ENCODE measurements at regions not wholly inside any gene's neighbourhood (a gene's known extent, or its start where the extent isn't known, plus 50 kb on each side); places are given as distances from the start of the nearest gene placed in this dataset.

- no peak for DNase-seq (ENCODE audit: low spot score)
Observed at GRCh38 chr4:26071688-26072087, 157.7 kb downstream of the SMIM20 start.

DNA sequence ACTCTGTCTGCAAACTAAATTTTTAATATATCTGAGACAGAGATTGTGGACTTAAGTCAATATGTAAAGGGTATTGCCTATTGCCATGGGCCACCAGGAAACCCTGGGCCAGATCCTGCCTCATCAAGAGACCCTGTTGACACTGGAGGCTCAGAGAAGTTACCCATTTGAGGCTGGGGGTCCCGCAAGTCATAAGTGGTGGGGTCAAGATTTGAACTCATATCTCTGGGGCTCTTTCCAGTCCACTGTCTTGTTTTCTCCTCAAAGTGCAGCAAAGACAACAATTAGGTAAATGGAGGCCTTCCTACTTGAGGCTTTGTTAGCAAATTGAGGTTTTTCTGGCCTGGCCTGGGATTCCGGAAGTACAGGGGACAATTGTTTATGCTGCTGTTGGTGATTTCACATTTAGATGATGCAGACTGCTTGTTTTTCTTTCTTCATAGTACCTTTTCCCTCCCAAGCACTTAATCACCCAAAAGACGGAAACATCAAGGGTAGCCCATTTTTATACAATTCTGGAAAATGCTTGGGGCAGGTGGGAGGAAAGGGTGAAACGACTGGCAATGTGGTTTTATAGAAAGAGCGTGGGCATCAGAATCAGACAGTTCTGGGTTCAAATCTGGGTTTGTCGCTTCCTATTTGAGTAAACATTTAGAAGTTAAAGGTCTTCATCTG is 160.0 kb downstream of the SMIM20 start:
- no peak for DNase-seq (ENCODE audit: low spot score)

DNA sequence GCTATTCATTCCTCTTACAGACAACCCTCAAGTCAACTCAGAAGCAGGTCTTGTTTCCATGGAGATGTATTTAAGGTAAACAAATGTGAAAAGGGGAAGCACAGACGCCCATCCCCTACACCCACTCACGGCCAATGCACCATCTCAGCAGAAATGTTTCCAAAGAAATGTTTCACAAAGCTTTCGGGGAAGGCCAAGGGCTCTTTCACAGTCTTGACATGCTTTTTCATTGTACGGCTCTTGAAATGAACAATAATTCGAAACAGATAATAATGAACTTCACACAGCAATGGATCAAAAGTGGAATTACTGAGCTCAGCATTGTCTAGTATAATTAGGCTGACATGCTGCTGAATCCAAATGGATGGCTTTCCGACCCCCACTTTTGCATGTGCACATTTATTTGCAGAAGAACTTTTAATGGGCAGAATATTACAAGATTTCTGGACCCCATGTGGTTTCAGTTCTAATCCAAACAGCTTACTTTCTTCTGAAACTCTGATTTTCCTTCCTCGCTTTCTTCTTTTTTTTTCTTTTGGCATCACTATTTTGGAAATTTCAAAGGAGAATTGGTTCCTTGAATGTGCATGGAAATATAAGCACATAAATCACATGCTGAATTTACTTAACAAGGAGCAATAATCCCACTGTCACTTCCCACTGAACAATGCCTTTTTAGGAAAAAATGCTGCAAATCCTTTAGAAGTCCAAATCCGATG is 160.9 kb downstream of the SMIM20 start:
- DNase-seq (ENCODE audit: low spot score) = no peak

- DNase-seq (ENCODE audit: low spot score) = no peak
Observed at GRCh38 chr4:26075583-26075982, 161.6 kb downstream of the SMIM20 start.

- peak; percentile 68 for DNase-seq (ENCODE audit: low spot score)
Observed at GRCh38 chr4:26076000-26076587, 162.1 kb downstream of the SMIM20 start.

DNA sequence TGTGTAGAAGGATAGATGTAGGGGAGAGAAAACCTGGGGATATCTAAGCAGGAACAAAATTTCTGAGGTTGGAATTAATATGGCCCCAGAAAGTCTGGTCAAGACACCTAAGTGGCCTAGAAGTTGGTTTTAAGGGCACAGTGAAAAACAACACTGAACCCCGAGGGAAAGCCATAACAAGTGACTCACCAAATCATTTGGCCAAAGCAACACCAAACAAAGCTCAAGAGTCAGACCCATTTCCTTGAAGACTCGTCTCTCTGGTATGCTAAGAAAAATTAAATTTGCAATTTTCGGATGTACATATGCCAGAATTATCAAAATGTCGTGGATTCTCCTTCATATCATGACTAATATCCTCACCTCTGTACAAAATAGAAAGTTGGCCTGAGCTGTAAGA is 162.9 kb downstream of the SMIM20 start:
- peak; percentile 64 for DNase-seq (ENCODE audit: low spot score)

DNA sequence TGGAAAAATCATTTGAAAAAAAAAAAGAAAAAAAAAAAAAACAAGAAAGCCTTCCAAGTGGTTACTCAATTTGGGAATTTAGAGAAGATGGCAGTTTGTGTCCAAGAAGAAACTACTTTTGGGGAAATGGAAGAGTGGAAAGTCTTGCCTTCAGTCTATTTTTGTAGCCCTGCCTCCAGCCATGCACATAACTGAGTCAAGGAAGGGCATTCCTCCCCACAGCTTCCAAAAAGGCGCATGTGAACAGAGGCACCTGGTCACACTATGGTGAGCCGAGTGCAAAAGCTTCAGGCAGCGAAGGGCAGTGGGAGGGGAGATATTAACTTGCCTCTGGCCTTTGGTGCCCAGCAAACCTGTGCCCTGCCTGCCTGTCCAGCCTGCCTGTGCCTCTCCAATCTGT is 163.7 kb downstream of the SMIM20 start:
- no peak for DNase-seq (ENCODE audit: low spot score)

DNA sequence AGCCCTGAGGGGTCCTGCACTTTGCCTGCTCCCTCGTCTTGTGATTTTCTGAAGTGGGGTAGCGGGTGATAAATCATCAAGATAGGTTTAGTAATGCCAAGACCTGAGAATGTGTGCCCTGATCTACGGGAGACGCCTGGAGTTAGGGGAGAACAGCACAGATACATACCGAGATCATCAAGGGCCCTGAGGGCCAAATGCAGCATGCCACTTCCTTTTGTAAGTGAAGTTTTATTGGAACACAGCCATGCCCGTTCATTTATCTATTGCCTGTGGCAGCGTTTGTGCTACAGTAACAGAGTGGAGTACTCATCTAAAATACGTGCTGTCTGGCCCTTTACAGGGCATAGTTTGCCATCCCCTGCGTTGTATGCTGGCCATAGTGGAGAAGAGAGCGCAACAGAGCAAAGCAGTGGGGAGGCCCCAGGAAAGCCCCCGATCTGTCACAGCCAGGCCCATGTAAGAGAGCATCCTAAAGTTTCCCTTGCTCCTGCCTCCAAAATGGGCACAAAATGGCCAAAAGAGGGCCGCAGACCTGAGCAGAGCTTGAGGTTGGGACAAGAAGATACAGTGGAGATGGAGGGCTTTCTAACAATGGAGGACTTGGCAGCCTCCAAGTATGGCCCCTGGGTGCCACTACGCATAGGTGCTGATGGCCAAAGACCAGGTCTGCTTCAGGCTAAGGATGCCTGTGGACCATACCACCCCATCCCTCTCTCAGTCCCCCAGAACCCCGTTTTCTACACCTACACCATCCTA is 167.0 kb downstream of the SMIM20 start:
- no peak for DNase-seq (ENCODE audit: low spot score)

- peak; percentile 63 for DNase-seq (ENCODE audit: low spot score)
Observed at GRCh38 chr4:26081795-26082498, 167.9 kb downstream of the SMIM20 start.

GRCh38 chr4:26082565-26082964 is 168.5 kb downstream of the SMIM20 start:
- DNase-seq (ENCODE audit: low spot score) = no peak

GRCh38 chr4:26083987-26084386 is 170.0 kb downstream of the SMIM20 start:
- DNase-seq (ENCODE audit: low spot score) = peak; percentile 89

DNA sequence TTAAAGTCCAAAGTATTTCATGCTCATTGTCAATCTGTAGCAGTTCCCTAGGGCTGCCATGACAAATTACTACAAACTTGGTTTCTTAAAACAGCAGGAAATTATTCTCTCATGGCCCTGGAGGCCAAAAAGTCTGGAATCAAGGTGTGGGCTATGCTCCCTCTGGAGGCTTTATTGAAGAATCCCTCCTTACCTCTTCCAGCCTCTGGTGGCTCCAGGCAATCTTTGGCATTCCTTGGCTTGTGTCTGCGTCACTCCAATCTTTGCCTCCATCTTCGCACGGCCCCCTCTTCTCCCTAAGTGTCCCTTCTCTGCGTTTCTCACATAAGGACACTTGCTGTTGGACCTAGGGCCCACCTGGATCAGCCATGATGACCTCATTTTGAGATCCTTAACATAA is 170.4 kb downstream of the SMIM20 start:
- no peak for DNase-seq (ENCODE audit: low spot score)

- no peak for DNase-seq (ENCODE audit: low spot score)
Observed at GRCh38 chr4:26085551-26085950, 171.5 kb downstream of the SMIM20 start.

GRCh38 chr4:26086621-26087441 is 172.8 kb downstream of the SMIM20 start:
- DNase-seq (ENCODE audit: low spot score) = no peak

GRCh38 chr4:26088433-26088928 is 174.5 kb downstream of the SMIM20 start:
- no peak for DNase-seq (ENCODE audit: low spot score)

DNA sequence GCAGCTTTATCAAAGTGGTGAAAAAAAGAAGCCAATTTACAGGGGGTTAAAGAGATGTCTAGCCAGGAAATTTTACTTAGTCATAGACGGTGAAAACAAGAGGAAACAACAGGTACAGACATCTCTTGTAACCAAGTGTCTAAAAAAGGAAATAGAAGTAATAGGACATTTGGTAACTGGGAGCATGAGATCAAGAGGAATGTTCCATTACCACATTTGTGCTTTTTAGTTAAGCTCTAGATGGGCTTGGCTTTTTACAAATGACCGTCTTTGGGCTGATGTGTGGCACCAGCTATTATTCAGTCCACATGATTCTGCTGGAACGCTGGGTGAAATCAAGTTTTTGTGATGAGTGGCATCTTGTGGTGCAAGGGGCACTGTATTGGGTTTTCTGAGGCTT is 179.5 kb downstream of the SMIM20 start:
- no peak for DNase-seq (ENCODE audit: low spot score)

- DNase-seq (ENCODE audit: low spot score) = no peak
Observed at GRCh38 chr4:26094076-26094475, 180.1 kb downstream of the SMIM20 start.

GRCh38 chr4:26094911-26095310 is 180.9 kb downstream of the SMIM20 start:
- DNase-seq (ENCODE audit: low spot score) = no peak

GRCh38 chr4:26099967-26100366 is 185.9 kb downstream of the SMIM20 start:
- no peak for DNase-seq (ENCODE audit: low spot score)

GRCh38 chr4:26101011-26101410 is 187.0 kb downstream of the SMIM20 start:
- no peak for DNase-seq (ENCODE audit: low spot score)

Data from RKO (cell line).